HepG2 (cell line): ENCODE measurements at regions not wholly inside any gene's neighbourhood (a gene's known extent, or its start where the extent isn't known, plus 50 kb on each side); places are given as distances from the start of the nearest gene placed in this dataset.

Source experiments
- ATAC-seq: fragments of 200-7000 bp; cut with Tn5 transposase; 3 replicates; pipeline ENCODE4 v1.9.1; 2020; ENCODE audit warnings: mild to moderate bottlenecking, moderate library complexity
- BruUV-seq: library from RNA; stranded (reverse); fragments of 400-500 nt; replicated peaks from 2 replicates; lab custom pipeline; 2021; lab: Mats Ljungman, UMichigan
- CTCF ChIA-PET: fragments of 300-600 bp; formaldehyde crosslinking; extraction: SDS; loops from one replicate; lab custom pipeline; 2021; ENCODE audit warnings: low total read pairs, inconsistent platforms, low intra/inter-chr PET ratio; lab: Yijun Ruan, JAX
- POLR2A ChIA-PET: fragments of 350-600 bp; sonication (Branson Sonifier 250); formaldehyde crosslinking; loops from one replicate; lab custom pipeline; 2020; ENCODE audit warnings: antibody characterized with exemption, inconsistent platforms; lab: Yijun Ruan, JAX
- DNase-seq: peaks from one replicate; pipeline ENCODE4 v3.0.0-alpha.2; 2015; ENCODE audit warnings: low spot score
- FAIRE-seq: peaks from 3 replicates; lab custom pipeline; 2011; peaks lifted over from hg19 to GRCh38; lab: Jason Lieb, UNC
- H2AFZ ChIP-seq: one replicate; pipeline ENCODE4 v1.6.1; 2011; ENCODE audit warnings: low read length, inconsistent platforms
- H3K27ac ChIP-seq: fragments of 300-600 bp; 3 replicates; pipeline ENCODE4 v1.8.0; 2011; ENCODE audit warnings: mixed run types, mild to moderate bottlenecking, mixed read lengths, low read length, inconsistent platforms; ENCODE audit not compliant: insufficient read depth; ENCODE audit errors: extremely low read length
- H3K27me3 ChIP-seq, 2 experiments: fragments of 200-600 bp in 1 of 2; 2 replicates in 1 of 2; 3 replicates in 1 of 2; pipeline versions ENCODE4 v1.6.0 to v1.8.0; 2011; ENCODE audit warnings: low read length in 2 of 2, mild to moderate bottlenecking in 2 of 2, moderate library complexity in 2 of 2, inconsistent platforms in 1 of 2; ENCODE audit not compliant: insufficient read depth in 2 of 2, control insufficient read depth in 1 of 2
- H3K36me3 ChIP-seq, 2 experiments: fragments of 200-600 bp in 1 of 2; replicated peaks in 1 of 2; 2 replicates in 1 of 2; 3 replicates in 1 of 2; pipeline versions ENCODE4 v1.5.1 to v1.8.0; 2011; ENCODE audit warnings: low read length in 2 of 2, inconsistent platforms in 1 of 2; ENCODE audit not compliant: insufficient read depth in 2 of 2, control insufficient read depth in 1 of 2
- H3K4me1 ChIP-seq: 2 replicates; pipeline ENCODE4 v1.5.1; 2012; ENCODE audit warnings: low read length, inconsistent platforms; ENCODE audit not compliant: insufficient read depth
- H3K4me2 ChIP-seq: 2 replicates; pipeline ENCODE4 v1.6.0; 2011; ENCODE audit warnings: low read depth, low read length, inconsistent platforms
- H3K4me3 ChIP-seq, 3 experiments: fragments of 200-600 bp in 1 of 3; sonication (generic), shearing (Covaris generic) in 1 of 3; replicated peaks in 1 of 3; 2 replicates each; pipeline ENCODE4 v1.5.1; 2011 to 2016; ENCODE audit warnings: low read length in 3 of 3, inconsistent platforms in 2 of 3, low read depth in 2 of 3, mild to moderate bottlenecking in 2 of 3, control low read depth in 1 of 3, mixed read lengths in 1 of 3; ENCODE audit not compliant: insufficient read depth in 1 of 3
- H3K79me2 ChIP-seq: one replicate; pipeline ENCODE4 v1.6.1; 2011; ENCODE audit warnings: low read length, inconsistent platforms; ENCODE audit not compliant: insufficient read depth
- H3K9ac ChIP-seq: 2 replicates; pipeline ENCODE4 v1.6.0; 2011; ENCODE audit warnings: mild to moderate bottlenecking, low read depth, low read length, inconsistent platforms; ENCODE audit not compliant: insufficient read depth
- H3K9me3 ChIP-seq: 2 replicates; pipeline ENCODE4 v1.5.1; 2012; ENCODE audit warnings: mild to moderate bottlenecking, low read length
- H4K20me1 ChIP-seq: 2 replicates; pipeline ENCODE4 v1.6.0; 2011; ENCODE audit warnings: inconsistent platforms, mild to moderate bottlenecking, low read length, moderate library complexity; ENCODE audit not compliant: insufficient read depth
- FOXC1 ChIP-seq: sonication (generic); formaldehyde crosslinking; IDR thresholded peaks from 2 replicates; pipeline ENCODE4 v1.8.0; 2022; ENCODE audit warnings: mild to moderate bottlenecking, missing genetic modification reagents, borderline replicate concordance
- HOXA5 ChIP-seq: sonication (generic); formaldehyde crosslinking; IDR thresholded peaks from 2 replicates; pipeline ENCODE4 v1.4.0; 2020; ENCODE audit warnings: missing genetic modification reagents
- NCOA1 ChIP-seq: sonication (generic); formaldehyde crosslinking; IDR thresholded peaks from 2 replicates; pipeline ENCODE4 v1.9.0; 2021; ENCODE audit warnings: missing genetic modification reagents
- NPAS2 ChIP-seq: sonication (generic); formaldehyde crosslinking; IDR thresholded peaks from 2 replicates; pipeline ENCODE4 v1.8.0; 2022; ENCODE audit warnings: mild to moderate bottlenecking, missing genetic modification reagents, borderline replicate concordance
- ZBTB20 ChIP-seq: sonication (generic); formaldehyde crosslinking; IDR thresholded peaks from 2 replicates; pipeline ENCODE4 v1.8.1; 2023; ENCODE audit warnings: missing genetic modification reagents, low read depth, mild to moderate bottlenecking, borderline replicate concordance
- ZNF263 ChIP-seq: sonication (generic); formaldehyde crosslinking; IDR thresholded peaks from 2 replicates; pipeline ENCODE4 v1.4.0; 2020; ENCODE audit warnings: missing genetic modification reagents
- ZNF589 ChIP-seq: sonication (generic); formaldehyde crosslinking; conservative IDR thresholded peaks from 2 replicates; pipeline ENCODE4 v1.8.0; 2022; ENCODE audit warnings: mild to moderate bottlenecking, moderate library complexity, missing genetic modification reagents
- WGBS: methylation state at CpG from one replicate; pipeline ENCODE4 v1.1.6; 2017; ENCODE audit warnings: low lambda C conversion rate; 5-methylcytosine and 5-hydroxymethylcytosine counted together
- in situ Hi-C: cut with HindIII; loops from 2 replicates; pipeline ENCODE4 v1.10.0; 2017; ENCODE audit warnings: low pct_unique_long_range_greater_than_20kb; ENCODE audit not compliant: extremely low pct_ligation_motif_present
- intact Hi-C: fragments of 100-400 bp; cut with micrococcal nuclease; formaldehyde crosslinking; loops from one replicate; pipeline ENCODE4 v1.10.0; 2022; ENCODE audit not compliant: unreplicated experiment
- TF ChIP-seq, protein P1 (sequence below): sonication (generic); formaldehyde crosslinking; IDR thresholded peaks from 2 replicates; pipeline ENCODE4 v1.5.1; 2020; ENCODE audit warnings: missing genetic modification reagents, mild to moderate bottlenecking, borderline replicate concordance

DNA sequence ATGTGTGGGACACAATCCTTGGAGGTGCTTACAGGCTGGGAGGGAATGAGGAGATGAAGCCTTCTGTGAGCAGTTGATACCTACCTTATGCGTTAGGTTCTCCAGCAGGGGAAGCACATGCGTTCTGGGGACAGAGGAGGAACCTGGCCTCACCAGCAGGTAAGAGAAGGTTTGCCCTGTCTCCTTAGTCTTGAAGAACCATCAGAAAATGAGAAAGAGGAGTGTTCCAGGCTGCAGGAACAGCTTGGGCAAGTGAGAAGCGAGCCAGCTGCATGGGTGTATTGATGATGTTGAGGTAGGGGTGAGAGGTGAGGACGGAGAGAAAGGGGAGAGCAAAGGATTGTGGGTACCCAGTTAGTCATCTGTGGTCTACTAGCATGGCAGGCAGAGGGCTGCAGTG is 156.9 kb upstream of the MVB12B start:
- TF ChIP-seq NPAS2 (CRISPR knock-in tag) (no peak), ZNF589 (no peak), HOXA5 (CRISPR knock-in tag) (no peak), FOXC1 (CRISPR knock-in tag) (no peak), ZBTB20 (CRISPR knock-in tag) (no peak), ZNF263 (no peak), NCOA1 (CRISPR knock-in tag) (no peak)
- TF ChIP-seq, protein P1, sequence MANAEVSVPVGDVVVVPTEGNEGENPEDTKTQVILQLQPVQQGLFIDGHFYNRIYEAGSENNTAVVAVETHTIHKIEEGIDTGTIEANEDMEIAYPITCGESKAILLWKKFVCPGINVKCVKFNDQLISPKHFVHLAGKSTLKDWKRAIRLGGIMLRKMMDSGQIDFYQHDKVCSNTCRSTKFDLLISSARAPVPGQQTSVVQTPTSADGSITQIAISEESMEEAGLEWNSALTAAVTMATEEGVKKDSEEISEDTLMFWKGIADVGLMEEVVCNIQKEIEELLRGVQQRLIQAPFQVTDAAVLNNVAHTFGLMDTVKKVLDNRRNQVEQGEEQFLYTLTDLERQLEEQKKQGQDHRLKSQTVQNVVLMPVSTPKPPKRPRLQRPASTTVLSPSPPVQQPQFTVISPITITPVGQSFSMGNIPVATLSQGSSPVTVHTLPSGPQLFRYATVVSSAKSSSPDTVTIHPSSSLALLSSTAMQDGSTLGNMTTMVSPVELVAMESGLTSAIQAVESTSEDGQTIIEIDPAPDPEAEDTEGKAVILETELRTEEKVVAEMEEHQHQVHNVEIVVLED: no peak
- TF ChIP-seq, all 625 proteins: peak for 0
- ATAC-seq (no peak), FAIRE-seq (no peak), DNase-seq (no peak)
- Histone ChIP-seq H3K9ac (no peak overlapping the region), H3K27me3 (peaks cover 7 to 57% of the 10 kb centered on the region in 2 experiments), H3K36me3 (no peaks in the 10 kb centered on the region), H3K4me1 (no peaks in the 10 kb centered on the region), H3K27ac (no peak overlapping the region), H4K20me1 (no peaks in the 10 kb centered on the region), H2AFZ (no peak overlapping the region), H3K79me2 (no peaks in the 10 kb centered on the region), H3K4me3 (no peak overlapping the region), H3K4me2 (no peak overlapping the region), H3K9me3 (no peaks in the 10 kb centered on the region)
- WGBS: 47% methylated on average over 4 of the region's 4 CpGs
- ChIA-PET POLR2A (no interaction called here), CTCF (no interaction called here)
- no TSS peak for BruUV-seq
- intact Hi-C loops (no loop called here), in situ Hi-C loops (no loop called here)
